Liver (tissue), 8 donors: ENCODE measurements at regions not wholly inside any gene's neighbourhood (a gene's known extent, or its start where the extent isn't known, plus 50 kb on each side); places are given as distances from the start of the nearest gene placed in this dataset.

ENCODE experiments used
- DNase-seq: peaks from one replicate; pipeline ENCODE4 v3.0.0-alpha.2; 2017; ENCODE audit warnings: low spot score
- H3K27ac ChIP-seq, 2 donors: one replicate each; pipeline ENCODE4 v1.7.0; 2013; ENCODE audit warnings: inconsistent platforms in 2 of 2, low read length in 2 of 2, control low read depth in 1 of 2, low read depth in 1 of 2, mild to moderate bottlenecking in 1 of 2
- H3K27me3 ChIP-seq, 4 donors: one replicate each; pipeline versions ENCODE4 v1.6.1 to v1.7.0; 2013; ENCODE audit warnings: low read length in 3 of 4, inconsistent platforms in 1 of 4, mild to moderate bottlenecking in 1 of 4, moderate library complexity in 1 of 4; ENCODE audit not compliant: control insufficient read depth in 4 of 4, insufficient read depth in 4 of 4
- H3K36me3 ChIP-seq, 4 donors: one replicate each; pipeline versions ENCODE4 v1.6.1 to v1.7.0; 2013; ENCODE audit warnings: low read length in 3 of 4, mild to moderate bottlenecking in 3 of 4, low read depth in 1 of 4, moderate library complexity in 1 of 4; ENCODE audit not compliant: control insufficient read depth in 4 of 4, insufficient read depth in 3 of 4
- H3K4me1 ChIP-seq, 4 donors: one replicate each; pipeline versions ENCODE4 v1.6.1 to v1.7.0; 2013; ENCODE audit warnings: low read length in 3 of 4, mild to moderate bottlenecking in 3 of 4, moderate library complexity in 1 of 4; ENCODE audit not compliant: control insufficient read depth in 4 of 4, insufficient read depth in 4 of 4
- H3K4me3 ChIP-seq, 3 donors: one replicate each; pipeline versions ENCODE4 v1.6.1 to v1.7.0; 2013; ENCODE audit warnings: low read length in 3 of 3, control low read depth in 1 of 3, low read depth in 1 of 3, mild to moderate bottlenecking in 1 of 3
- H3K9ac ChIP-seq, 2 donors: one replicate each; pipeline ENCODE4 v1.7.0; 2013; ENCODE audit warnings: low read length in 2 of 2, mild to moderate bottlenecking in 2 of 2, moderate library complexity in 2 of 2, control low read depth in 1 of 2, low read depth in 1 of 2
- H3K9me3 ChIP-seq, 4 donors: one replicate each; pipeline versions ENCODE4 v1.6.1 to v1.7.0; 2013; ENCODE audit warnings: low read length in 3 of 4; ENCODE audit not compliant: control insufficient read depth in 4 of 4
- EGR1 ChIP-seq, 2 donors: IDR thresholded peaks; 2 replicates each; pipeline ENCODE4 v1.6.1; 2016 to 2018; ENCODE audit warnings: antibody characterized with exemption in 2 of 2, low read depth in 2 of 2
- FOXA1 ChIP-seq: IDR thresholded peaks from 2 replicates; pipeline ENCODE4 v1.6.1; 2016; ENCODE audit warnings: antibody characterized with exemption
- FOXA2 ChIP-seq: IDR thresholded peaks from 2 replicates; pipeline ENCODE4 v1.6.1; 2016; ENCODE audit warnings: antibody characterized with exemption
- GABPA ChIP-seq, 2 donors: IDR thresholded peaks in 1 of 2; conservative IDR thresholded peaks in 1 of 2; 2 replicates each; pipeline ENCODE4 v1.6.1; 2016; ENCODE audit warnings: antibody characterized with exemption in 2 of 2, mild to moderate bottlenecking in 1 of 2, moderate library complexity in 1 of 2
- HNF4A ChIP-seq, 2 donors: conservative IDR thresholded peaks; 2 replicates each; pipeline ENCODE4 v1.6.1; 2016; ENCODE audit warnings: antibody characterized with exemption in 2 of 2, mild to moderate bottlenecking in 2 of 2
- HNF4G ChIP-seq: IDR thresholded peaks from 2 replicates; pipeline ENCODE4 v1.6.1; 2016; ENCODE audit warnings: antibody characterized with exemption
- JUND ChIP-seq, 2 donors: IDR thresholded peaks; 2 replicates each; pipeline ENCODE4 v1.6.1; 2016; ENCODE audit warnings: antibody characterized with exemption in 2 of 2
- NR2F2 ChIP-seq: IDR thresholded peaks from 2 replicates; pipeline ENCODE4 v1.6.1; 2016; ENCODE audit warnings: antibody characterized with exemption
- RAD21 ChIP-seq, 2 donors: IDR thresholded peaks; 2 replicates each; pipeline ENCODE4 v1.6.1; 2016; ENCODE audit warnings: antibody characterized with exemption in 2 of 2, mild to moderate bottlenecking in 2 of 2
- RXRA ChIP-seq, 2 donors: IDR thresholded peaks; 2 replicates each; pipeline ENCODE4 v1.6.1; 2017 to 2018; ENCODE audit warnings: antibody characterized with exemption in 2 of 2, mild to moderate bottlenecking in 1 of 2
- SP1 ChIP-seq: IDR thresholded peaks from 2 replicates; pipeline ENCODE4 v1.6.1; 2018; ENCODE audit warnings: antibody characterized with exemption, mild to moderate bottlenecking
- TAF1 ChIP-seq: conservative IDR thresholded peaks from 2 replicates; pipeline ENCODE4 v1.6.1; 2016; ENCODE audit warnings: antibody characterized with exemption, mild to moderate bottlenecking
- YY1 ChIP-seq: IDR thresholded peaks from 2 replicates; pipeline ENCODE4 v1.6.1; 2016; ENCODE audit warnings: antibody characterized with exemption, mild to moderate bottlenecking
- WGBS: extraction: QIAGEN DNeasy Blood & Tissue Kit; methylation state at CpG from one replicate; pipeline ENCODE4 v1.1.7; 2013; 5-methylcytosine and 5-hydroxymethylcytosine counted together
- TF ChIP-seq, protein P1 (sequence below): IDR thresholded peaks from 2 replicates; pipeline ENCODE4 v1.6.1; 2016; ENCODE audit warnings: antibody characterized with exemption
- TF ChIP-seq, protein P2 (sequence below): IDR thresholded peaks from 2 replicates; pipeline ENCODE4 v1.6.1; 2016; ENCODE audit warnings: antibody characterized with exemption
- TF ChIP-seq, protein P3 (sequence below): IDR thresholded peaks from 2 replicates; pipeline ENCODE4 v1.6.1; 2016; ENCODE audit warnings: antibody characterized with exemption
- TF ChIP-seq, protein P4 (sequence below): IDR thresholded peaks from 2 replicates; pipeline ENCODE4 v1.6.1; 2016; ENCODE audit warnings: antibody characterized with exemption, mild to moderate bottlenecking
- TF ChIP-seq, protein P5 (sequence below): fragments of 150-350 bp; IDR thresholded peaks from 2 replicates; pipeline ENCODE4 v1.5.1; 2017; ENCODE audit warnings: improper control_type of control experiment, low read depth, low read length; ENCODE audit not compliant: missing input control
- donor health status: healthy.
- donor health status: healthy.
- donor health status: healthy.
- donor health status: healthy.
- donor health status: healthy.

DNA sequence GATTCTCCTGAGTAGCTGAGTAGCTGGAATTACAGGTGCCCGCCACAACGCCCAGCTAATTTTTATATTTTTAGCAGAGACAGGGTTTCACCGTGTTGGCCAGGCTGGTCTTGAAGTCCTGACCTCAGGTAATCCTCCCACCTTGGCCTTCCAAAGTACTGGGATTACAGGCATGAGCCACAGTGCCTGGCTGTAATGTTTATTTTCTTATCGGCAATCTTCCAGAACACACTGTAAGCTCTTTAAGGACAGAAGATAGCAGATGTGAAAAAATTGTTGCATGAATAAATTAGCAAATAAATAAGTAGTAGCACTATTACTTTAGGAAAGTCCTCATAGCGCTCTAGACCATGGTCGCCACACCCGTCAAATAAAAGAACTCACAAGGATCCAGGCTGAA, 100.5 kb downstream of the ENC1 start:
- peaks cover 8 to 39% (median 31%) of the 10 kb centered on the region in 4 donors for H3K4me1 ChIP-seq
- H3K27ac ChIP-seq = no peak overlapping the region
- no peak overlapping the region for H3K4me3 ChIP-seq
- no peaks in the 10 kb centered on the region for H3K9me3 ChIP-seq
- WGBS = 61% methylated on average over 7 of the region's 7 CpGs
- H3K27me3 ChIP-seq = no peaks in the 10 kb centered on the region
- no peak for DNase-seq
- no peaks in the 10 kb centered on the region for H3K36me3 ChIP-seq
- TF ChIP-seq HNF4A (conservative IDR thresholded peaks at IDR 0.05) (no peak), EGR1 (IDR thresholded peaks at IDR 0.05; ENCODE audit: low read depth in 2 of 2) (no peak), JUND (IDR thresholded peaks at IDR 0.05) (no peak), HNF4G (no peak)
- TF ChIP-seq, protein P1, sequence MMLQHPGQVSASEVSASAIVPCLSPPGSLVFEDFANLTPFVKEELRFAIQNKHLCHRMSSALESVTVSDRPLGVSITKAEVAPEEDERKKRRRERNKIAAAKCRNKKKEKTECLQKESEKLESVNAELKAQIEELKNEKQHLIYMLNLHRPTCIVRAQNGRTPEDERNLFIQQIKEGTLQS = no peak
- H3K9ac ChIP-seq = no peak overlapping the region

DNA sequence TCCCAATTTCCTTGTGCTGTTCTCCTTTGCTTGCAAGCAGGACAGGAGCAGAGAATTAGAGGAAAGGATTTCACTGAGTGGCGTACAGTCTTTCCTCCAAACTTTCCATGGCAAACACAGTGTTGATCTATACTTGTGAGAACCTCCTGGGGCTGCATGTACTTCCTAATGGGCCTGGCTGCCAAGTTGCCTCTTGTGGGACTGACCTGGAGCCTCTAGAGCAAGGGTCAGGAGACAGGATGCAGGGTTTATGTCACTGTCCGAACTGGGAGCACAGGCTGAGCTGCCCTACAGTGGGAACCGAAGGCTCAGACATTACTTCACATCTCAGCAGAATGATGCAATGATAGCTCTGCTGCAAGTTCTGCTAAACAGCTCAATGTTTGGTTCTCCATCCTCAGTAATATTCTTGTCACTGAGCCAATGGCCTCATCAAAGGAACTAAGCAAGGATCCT, 102.3 kb downstream of the ENC1 start:
- Histone ChIP-seq H3K27ac (peak overlapping the region; percentile 73 to 85), H3K36me3 (no peaks in the 10 kb centered on the region), H3K4me1 (peaks cover 8 to 39% (median 31%) of the 10 kb centered on the region in 4 donors), H3K4me3 (no peak overlapping the region), H3K9ac (no peak overlapping the region), H3K9me3 (peaks cover 0 to 3% (median 0%) of the 10 kb centered on the region in 4 donors), H3K27me3 (no peaks in the 10 kb centered on the region)
- WGBS = 5% methylated on average over 3 of the region's 3 CpGs
- TF ChIP-seq FOXA2 = peak; percentile 62
- TF ChIP-seq, protein P2, sequence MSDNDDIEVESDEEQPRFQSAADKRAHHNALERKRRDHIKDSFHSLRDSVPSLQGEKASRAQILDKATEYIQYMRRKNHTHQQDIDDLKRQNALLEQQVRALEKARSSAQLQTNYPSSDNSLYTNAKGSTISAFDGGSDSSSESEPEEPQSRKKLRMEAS = peak; percentile 88
- peak; percentile 99 for TF ChIP-seq SP1
- TF ChIP-seq, protein P3, sequence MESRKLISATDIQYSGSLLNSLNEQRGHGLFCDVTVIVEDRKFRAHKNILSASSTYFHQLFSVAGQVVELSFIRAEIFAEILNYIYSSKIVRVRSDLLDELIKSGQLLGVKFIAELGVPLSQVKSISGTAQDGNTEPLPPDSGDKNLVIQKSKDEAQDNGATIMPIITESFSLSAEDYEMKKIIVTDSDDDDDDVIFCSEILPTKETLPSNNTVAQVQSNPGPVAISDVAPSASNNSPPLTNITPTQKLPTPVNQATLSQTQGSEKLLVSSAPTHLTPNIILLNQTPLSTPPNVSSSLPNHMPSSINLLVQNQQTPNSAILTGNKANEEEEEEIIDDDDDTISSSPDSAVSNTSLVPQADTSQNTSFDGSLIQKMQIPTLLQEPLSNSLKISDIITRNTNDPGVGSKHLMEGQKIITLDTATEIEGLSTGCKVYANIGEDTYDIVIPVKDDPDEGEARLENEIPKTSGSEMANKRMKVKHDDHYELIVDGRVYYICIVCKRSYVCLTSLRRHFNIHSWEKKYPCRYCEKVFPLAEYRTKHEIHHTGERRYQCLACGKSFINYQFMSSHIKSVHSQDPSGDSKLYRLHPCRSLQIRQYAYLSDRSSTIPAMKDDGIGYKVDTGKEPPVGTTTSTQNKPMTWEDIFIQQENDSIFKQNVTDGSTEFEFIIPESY = peak; percentile 63
- TF ChIP-seq RAD21 (IDR thresholded peaks at IDR 0.05) = peak; percentile 72 to 85
- peak; percentile 83 for TF ChIP-seq YY1
- TF ChIP-seq, protein P4, sequence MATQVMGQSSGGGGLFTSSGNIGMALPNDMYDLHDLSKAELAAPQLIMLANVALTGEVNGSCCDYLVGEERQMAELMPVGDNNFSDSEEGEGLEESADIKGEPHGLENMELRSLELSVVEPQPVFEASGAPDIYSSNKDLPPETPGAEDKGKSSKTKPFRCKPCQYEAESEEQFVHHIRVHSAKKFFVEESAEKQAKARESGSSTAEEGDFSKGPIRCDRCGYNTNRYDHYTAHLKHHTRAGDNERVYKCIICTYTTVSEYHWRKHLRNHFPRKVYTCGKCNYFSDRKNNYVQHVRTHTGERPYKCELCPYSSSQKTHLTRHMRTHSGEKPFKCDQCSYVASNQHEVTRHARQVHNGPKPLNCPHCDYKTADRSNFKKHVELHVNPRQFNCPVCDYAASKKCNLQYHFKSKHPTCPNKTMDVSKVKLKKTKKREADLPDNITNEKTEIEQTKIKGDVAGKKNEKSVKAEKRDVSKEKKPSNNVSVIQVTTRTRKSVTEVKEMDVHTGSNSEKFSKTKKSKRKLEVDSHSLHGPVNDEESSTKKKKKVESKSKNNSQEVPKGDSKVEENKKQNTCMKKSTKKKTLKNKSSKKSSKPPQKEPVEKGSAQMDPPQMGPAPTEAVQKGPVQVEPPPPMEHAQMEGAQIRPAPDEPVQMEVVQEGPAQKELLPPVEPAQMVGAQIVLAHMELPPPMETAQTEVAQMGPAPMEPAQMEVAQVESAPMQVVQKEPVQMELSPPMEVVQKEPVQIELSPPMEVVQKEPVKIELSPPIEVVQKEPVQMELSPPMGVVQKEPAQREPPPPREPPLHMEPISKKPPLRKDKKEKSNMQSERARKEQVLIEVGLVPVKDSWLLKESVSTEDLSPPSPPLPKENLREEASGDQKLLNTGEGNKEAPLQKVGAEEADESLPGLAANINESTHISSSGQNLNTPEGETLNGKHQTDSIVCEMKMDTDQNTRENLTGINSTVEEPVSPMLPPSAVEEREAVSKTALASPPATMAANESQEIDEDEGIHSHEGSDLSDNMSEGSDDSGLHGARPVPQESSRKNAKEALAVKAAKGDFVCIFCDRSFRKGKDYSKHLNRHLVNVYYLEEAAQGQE = peak; percentile 90
- TF ChIP-seq, protein P5, sequence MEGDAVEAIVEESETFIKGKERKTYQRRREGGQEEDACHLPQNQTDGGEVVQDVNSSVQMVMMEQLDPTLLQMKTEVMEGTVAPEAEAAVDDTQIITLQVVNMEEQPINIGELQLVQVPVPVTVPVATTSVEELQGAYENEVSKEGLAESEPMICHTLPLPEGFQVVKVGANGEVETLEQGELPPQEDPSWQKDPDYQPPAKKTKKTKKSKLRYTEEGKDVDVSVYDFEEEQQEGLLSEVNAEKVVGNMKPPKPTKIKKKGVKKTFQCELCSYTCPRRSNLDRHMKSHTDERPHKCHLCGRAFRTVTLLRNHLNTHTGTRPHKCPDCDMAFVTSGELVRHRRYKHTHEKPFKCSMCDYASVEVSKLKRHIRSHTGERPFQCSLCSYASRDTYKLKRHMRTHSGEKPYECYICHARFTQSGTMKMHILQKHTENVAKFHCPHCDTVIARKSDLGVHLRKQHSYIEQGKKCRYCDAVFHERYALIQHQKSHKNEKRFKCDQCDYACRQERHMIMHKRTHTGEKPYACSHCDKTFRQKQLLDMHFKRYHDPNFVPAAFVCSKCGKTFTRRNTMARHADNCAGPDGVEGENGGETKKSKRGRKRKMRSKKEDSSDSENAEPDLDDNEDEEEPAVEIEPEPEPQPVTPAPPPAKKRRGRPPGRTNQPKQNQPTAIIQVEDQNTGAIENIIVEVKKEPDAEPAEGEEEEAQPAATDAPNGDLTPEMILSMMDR = no peak
- TF ChIP-seq, protein P1 = peak; percentile 97
- peak; percentile 93 to 94 for TF ChIP-seq HNF4A (conservative IDR thresholded peaks at IDR 0.05)
- peak; percentile 99 for TF ChIP-seq NR2F2
- TF ChIP-seq TAF1 = peak; percentile 64
- peak in 1 of 2 donors; percentile 56 for TF ChIP-seq EGR1 (IDR thresholded peaks at IDR 0.05; ENCODE audit: low read depth in 2 of 2)
- peak; percentile 81 for TF ChIP-seq HNF4G
- TF ChIP-seq RXRA (IDR thresholded peaks at IDR 0.05) = peak; percentile 97 to 99
- peak; percentile 90 to 94 for TF ChIP-seq JUND (IDR thresholded peaks at IDR 0.05)
- peak; percentile 51 for TF ChIP-seq FOXA1
- peak; percentile 13 to 54 for TF ChIP-seq GABPA (IDR thresholded peaks at IDR 0.05 in 1 of 2, conservative IDR thresholded peaks at IDR 0.05 in 1 of 2)
- peak; percentile 48 for DNase-seq
